NCI-H345 treated with DMSO at 0.1 percent for 48 hours (cell line): ENCODE measurements at regions not wholly inside any gene's neighbourhood (a gene's known extent, or its start where the extent isn't known, plus 50 kb on each side); places are given as distances from the start of the nearest gene placed in this dataset.
"Not testable (repeated sequence)": the region's sequence is repeated elsewhere in the genome, so short reads cannot be mapped to it uniquely, and the experiment has no call there.

Experiments used
- DNase-seq: peaks from one replicate; lab custom pipeline; 2025; ENCODE audit not compliant: unreplicated experiment; lab: John Stamatoyannopoulos, UW

DNA sequence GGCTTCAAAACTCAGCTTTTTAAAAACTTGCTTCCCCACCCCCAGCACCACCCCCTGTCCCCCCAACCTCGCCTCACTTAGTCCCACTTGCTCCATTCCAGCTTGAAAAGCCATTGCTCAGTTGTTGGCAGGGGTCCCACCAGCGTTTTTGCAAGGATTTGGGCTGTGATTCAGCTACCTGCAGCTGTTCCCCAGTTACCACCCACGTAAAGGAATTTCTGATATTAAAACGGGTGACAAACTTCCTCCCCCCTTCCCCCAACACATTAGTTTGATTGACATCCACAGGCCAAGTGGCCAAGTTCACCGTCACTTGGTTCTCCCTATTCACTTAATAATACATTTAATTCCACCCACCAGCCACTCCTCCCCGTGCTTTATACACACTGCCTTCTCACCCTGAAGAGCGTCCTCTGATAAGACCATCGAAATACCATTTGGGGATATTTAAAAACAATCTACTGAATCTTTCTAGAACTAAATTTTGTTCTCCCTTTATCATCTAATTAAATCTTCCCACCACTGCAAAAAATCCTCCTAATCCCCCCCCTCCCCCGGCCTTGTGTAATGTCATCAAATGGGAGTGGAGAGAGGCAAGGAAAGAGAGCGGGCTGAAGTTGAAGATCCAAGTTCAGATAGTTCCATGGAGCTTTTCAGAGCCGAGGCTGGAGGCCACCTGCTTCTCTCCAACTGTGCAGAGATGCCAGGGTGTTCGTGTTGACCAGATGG lies 55.1 kb downstream of the SOX9 start:
- DNase-seq = no peak

- DNase-seq = no peak
Measured at GRCh38 chr17:72176516-72176851, 55.7 kb downstream of the SOX9 start.

DNA sequence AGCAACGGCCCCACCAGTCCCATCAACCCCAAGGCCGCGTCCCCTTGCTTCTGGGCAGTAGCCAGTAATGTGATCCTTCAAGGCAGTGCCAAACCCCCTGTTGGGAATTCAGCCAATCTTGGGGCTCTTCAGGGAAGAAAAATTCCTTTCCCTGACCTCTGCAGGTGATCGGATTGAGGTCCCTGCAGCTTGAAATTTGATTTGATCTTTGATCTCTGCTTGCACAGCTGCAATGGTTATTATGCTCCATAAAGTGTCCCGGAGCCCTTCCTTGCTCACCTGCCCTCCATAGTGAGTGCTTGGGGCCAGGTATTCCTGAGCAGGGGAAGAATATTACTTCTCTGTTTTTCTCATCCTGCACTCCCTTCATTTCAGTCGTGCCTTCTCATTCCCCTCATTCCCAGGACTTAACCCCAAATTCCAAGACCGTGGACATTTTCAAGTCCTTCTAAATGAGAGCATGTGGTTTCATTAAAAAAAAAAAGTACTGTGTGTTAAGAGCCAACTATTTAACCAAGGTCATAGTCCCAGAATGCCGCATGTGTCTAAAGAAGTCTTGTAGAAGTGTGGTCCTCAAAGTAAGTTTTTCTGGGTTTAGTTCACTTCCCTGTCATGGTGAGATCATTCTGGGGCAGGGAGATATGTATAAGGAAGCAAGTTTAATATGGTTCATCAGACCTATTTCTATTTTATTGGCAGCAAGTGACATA lies 56.3 kb downstream of the SOX9 start:
- no peak for DNase-seq

GRCh38 chr17:72177738-72178137 lies 56.9 kb downstream of the SOX9 start:
- no peak for DNase-seq

DNA sequence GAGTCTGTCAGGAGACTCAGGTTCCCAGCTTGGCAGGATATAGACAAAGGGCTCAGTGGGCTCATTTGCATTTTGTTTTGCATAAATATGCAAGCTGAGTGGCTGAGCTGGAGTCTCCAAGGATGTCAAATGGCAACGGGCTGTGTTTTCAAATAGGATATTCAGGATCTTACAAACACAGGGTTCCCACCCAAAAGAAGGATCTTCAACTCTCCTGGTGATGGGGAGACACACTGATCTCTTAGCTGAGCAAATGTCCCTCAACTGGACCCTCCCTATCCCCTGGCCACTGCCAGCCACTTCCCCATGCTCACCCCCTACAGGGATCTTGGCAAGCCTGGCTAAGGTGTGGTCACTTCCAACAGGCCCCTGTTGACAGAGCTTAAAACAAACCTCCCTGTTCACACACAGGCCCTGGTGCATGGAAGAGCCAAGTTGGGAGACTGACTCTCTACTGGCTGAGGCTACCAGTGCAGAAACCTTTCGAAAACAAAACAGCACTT lies 61.6 kb downstream of the SOX9 start:
- DNase-seq = no peak

DNA sequence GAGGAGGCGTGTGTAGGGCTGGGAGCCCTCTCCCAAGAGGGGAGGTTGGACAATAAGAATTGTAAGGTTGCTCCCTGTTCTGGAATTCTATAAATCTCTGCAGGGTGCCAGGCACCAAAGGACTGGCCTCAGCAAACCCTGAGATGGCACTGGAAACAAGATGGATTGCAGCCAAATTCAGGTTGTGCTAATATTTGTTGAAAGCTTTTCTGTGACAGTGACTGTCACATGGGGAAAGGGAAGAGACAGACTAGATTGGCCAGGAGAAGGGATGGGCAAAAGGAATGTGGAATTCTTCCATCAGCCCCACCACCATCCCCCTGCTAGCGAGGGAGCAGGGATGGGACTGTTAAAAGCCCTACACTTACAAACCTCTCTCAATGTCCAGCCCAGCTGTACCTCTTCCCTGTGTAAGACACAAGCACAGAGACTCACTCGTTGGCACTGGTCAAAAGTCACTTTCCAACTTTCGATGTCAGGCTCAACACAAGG lies 62.4 kb downstream of the SOX9 start:
- DNase-seq = no peak

DNA sequence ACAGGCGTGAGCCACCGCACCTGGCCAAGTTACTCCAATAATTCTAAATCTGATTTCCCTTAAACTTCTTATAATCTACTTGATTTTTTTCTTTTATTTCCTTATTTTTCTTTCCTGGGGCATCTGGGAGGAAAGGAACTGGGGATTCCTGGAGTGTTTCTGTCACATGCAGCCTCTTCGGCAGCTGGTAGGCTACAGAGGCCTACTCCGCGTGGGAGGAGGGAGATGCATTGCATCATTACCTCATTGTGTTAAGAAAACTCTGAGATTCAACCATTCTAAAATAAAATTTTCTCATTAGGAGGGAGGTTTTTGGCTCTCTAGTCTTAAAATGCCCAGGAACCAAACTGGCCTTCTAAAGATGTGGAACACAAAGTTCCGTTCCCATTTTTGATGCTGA lies 64.0 kb downstream of the SOX9 start:
- DNase-seq = no peak

- DNase-seq = no peak
Measured at GRCh38 chr17:72185564-72185963, 64.7 kb downstream of the SOX9 start.

GRCh38 chr17:72187556-72187955 lies 66.7 kb downstream of the SOX9 start:
- DNase-seq = no peak

DNA sequence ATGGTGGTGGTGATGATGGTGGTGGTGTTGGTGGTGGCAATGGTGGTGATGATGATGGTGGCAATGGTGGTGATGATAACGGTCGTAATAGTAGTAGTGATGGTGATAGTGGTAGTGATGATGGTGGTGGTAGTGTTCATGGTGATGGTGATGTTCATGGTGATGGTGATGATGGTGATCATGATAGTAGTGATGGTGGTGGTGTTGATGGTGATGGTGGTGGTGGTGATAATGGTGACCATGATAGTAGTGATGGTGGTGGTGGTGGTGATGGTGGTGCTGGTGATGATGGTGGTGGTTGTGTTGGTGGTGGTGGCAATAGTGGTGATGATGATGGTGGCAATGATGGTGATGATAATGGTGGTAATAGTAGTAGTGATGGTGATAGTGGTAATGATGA lies 68.0 kb downstream of the SOX9 start:
- no peak for DNase-seq

DNA sequence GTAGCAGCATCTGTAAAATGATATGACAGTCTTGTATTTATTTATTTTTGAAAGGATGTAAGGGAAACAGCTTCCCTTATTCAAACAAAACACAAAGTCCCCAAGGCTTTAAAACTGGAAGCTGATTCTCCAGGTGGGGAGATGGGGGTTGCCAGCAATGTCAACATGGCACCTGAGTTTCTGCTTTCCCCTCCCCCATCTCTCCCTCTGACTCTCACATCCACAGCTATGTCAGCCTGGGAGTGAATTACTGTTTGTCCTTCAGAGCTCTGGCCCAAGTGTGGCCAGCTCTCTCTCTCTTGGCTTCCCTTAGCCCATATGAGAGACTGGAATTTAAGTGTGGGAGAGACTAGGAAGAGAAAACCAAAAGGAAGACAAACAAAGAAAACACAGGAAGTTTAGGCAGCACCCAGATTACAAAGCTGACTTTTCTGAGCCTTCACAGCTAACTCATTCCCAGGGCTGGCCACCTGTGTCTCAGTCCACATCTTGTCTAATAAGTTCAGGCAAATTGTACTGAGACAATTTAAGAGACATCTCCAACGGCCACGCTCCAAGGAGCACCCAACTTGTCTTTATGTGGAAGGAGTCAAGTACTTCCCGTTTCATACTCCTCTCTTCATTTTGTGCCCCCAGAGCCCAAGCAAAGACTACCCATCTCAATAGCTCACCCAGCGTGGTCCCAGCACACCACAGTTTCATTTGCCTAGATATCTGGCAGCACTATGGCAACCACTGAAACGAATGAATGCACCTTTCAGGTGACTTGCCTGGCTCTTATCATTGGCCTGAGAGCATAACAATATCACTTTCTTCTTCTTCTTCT lies 69.2 kb downstream of the SOX9 start:
- DNase-seq = no peak

DNA sequence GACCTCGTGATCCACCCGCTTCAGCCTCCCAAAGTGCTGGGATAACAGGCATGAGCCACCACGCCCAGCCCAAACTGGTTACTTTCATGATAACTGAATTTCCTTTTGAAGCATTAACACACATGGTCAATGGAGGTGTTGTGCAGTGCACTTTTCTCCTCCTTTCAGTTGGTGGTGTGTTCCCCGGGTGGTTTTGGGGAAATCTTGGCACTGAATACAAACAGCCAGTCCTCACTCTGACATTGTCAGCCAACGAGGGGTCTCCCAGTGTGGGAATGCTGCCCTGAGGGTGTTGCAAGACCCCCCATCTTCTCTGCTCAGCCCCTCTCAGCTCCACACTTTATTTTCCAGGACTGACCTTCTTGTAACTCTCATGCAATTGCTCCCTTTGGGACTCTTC lies 70.5 kb downstream of the SOX9 start:
- no peak for DNase-seq

GRCh38 chr17:72191921-72192799 lies 71.3 kb downstream of the SOX9 start:
- no peak for DNase-seq

- DNase-seq = no peak
Measured at GRCh38 chr17:72192800-72193192, 72.0 kb downstream of the SOX9 start.

GRCh38 chr17:72193391-72194106 lies 72.7 kb downstream of the SOX9 start:
- no peak for DNase-seq

DNA sequence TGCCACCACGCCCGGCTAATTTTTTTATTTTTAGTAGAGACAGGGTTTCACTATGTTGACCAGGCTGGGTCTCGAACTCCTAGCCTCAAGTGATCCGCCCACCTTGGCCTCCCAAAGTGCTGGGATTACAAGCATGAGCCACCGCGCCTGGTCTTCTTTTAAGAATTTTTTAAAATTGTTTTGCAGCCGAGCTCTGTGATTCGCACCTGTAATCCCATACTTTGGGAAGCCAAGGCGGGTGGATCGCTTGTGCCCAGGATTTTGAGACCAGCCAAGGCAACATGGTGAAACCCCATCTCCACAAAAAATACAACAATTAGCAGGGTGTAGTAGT lies 73.3 kb downstream of the SOX9 start:
- not testable (repeated sequence) for DNase-seq

DNA sequence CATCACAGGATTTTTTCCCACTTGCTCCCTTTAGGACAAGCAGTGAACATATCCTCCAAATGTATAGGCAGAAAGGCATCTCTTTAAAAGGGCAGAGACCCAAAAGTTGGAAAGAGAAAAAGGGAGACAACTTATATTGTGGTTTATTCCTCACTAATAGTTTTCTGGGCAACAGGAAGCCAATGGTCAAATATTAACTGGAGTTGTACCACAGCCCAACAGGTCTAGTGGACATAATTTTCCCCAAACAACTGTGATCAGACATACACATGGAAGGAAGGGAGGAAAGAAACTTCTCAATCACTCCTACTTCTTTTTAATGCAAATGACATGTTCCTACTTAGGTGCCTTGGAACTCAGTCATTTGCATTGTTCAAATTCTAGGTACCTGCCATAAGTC lies 78.4 kb downstream of the SOX9 start:
- no peak for DNase-seq

DNA sequence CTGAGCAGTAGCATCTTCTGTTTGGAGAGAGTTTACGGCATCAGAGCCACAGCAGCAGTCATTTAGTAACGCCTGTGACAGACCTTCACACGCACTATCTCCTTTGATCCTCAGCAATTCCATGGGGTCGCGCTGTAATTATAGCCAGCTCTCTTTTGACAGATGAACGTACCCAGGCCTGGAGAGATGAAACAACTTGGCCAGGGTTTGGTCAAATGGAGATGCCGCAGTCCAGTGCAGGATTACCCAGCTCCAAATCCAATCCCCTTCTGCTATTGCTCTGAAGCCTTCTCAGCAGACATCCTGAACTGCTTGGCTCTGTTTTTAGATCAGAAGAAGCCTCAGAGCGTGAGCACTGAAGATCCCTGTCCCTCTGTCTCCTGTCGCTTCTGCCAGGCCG lies 83.9 kb downstream of the SOX9 start:
- DNase-seq = no peak

DNA sequence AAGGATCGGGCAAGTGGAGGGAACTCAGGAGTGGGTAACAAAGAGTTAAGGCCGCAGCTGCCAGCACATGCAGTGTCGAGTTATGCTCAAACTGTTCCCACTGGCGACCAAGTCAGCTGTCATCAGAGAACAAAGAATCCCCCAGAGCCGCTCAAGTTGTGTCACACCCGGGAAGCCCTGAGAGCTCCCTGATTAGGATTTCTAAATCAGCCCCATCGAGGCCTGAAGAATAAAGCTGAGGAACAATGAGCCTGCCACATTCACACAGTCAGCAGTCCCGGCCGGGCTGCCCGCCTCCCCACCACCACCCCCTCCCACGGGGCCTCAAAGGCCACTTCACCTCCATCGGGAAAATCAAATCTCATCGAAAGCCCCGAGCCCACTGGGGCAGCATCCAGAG lies 84.5 kb downstream of the SOX9 start:
- no peak for DNase-seq

DNA sequence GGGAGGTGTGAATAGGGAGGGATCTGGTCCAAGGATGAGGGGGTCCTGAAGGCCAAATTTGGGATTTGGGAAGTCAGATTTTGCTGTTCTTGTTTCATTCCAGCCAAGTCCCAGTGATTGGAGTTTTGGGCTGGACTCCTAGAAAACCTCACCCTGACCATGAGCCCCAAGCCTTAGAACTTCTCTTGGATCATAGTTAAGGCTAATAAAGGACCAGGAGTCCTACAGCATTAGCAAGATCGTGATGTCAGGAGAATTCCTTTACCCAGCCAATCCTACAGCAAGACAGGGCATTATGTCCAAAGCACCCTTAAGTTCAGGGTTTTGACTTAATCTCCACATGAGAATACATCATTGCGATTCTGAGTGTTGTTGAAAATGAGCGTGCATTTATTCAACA lies 85.0 kb downstream of the SOX9 start:
- DNase-seq = no peak
